ENCODE measurements at regions not wholly inside any gene's neighbourhood (a gene's known extent, or its start where the extent isn't known, plus 50 kb on each side); places are given as distances from the start of the nearest gene placed in this dataset.

GRCh38 chr9:89664896-89665329 lies 60.1 kb downstream of the GADD45G start:
- Histone ChIP-seq H3K9ac (ENCODE audit: extremely low read depth, low read length, poor library complexity, severe bottlenecking) (no peak overlapping the region), H3K36me3 (ENCODE audit: control insufficient read depth, insufficient read depth, low read length) (no peaks in the 10 kb centered on the region), H3K9me3 (ENCODE audit: control insufficient read depth, low read length) (no peaks in the 10 kb centered on the region), H3K4me1 (ENCODE audit: control insufficient read depth, insufficient read depth, low read length) (peaks cover 18% of the 10 kb centered on the region), H3K4me3 (ENCODE audit: low read length) (no peak overlapping the region), H3K27ac (ENCODE audit: low read depth, low read length) (no peak overlapping the region), H3K27me3 (ENCODE audit: control insufficient read depth, insufficient read depth, low read length, poor library complexity, severe bottlenecking) (no peaks in the 10 kb centered on the region)
- Mint-ChIP-seq H3K27ac (peak overlapping the region; percentile 65), H3K27me3 (ENCODE audit: insufficient read depth) (peaks cover 9% of the 10 kb centered on the region), H3K36me3 (ENCODE audit: low read depth) (no peaks in the 10 kb centered on the region), H3K4me1 (peaks cover 41% of the 10 kb centered on the region), H3K9me3 (no peaks in the 10 kb centered on the region), H3K4me3 (no peak overlapping the region)
- DNase-seq: peak; percentile 65
- WGBS, 2 experiments (ENCODE audit: insufficient coverage in 1 of 2, insufficient read length in 1 of 2): 94 to 97% methylated on average over 8 to 13 of the region's 13 CpGs
- no peak for TF ChIP-seq CTCF (conservative IDR thresholded peaks at IDR 0.05)

DNA sequence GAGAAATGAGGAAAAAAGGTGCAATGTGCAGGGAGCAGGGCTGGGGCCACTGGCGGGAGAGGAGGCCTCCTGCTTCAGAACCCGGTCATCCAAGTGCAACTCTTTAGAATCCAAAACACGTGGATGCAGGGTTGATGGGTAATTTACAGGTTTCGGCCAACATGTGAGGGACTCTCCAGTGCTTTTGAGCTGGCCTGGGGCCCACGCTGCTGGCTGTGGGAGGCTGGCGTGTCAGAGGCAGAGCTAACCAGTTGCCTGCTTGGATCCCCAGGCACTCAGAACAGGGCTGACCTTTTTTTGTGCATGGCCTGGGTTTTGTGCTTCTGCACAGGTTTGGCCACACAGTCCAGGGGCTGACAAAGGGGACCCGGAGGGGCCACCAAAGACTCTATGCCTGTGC lies 61.6 kb downstream of the GADD45G start:
- Histone ChIP-seq H3K4me1 (ENCODE audit: control insufficient read depth, insufficient read depth, low read length) (peaks cover 16% of the 10 kb centered on the region), H3K27me3 (ENCODE audit: control insufficient read depth, insufficient read depth, low read length, poor library complexity, severe bottlenecking) (no peaks in the 10 kb centered on the region), H3K27ac (ENCODE audit: low read depth, low read length) (no peak overlapping the region), H3K36me3 (ENCODE audit: control insufficient read depth, insufficient read depth, low read length) (no peaks in the 10 kb centered on the region), H3K4me3 (ENCODE audit: low read length) (no peak overlapping the region), H3K9me3 (ENCODE audit: control insufficient read depth, low read length) (no peaks in the 10 kb centered on the region), H3K9ac (ENCODE audit: extremely low read depth, low read length, poor library complexity, severe bottlenecking) (no peak overlapping the region)
- H3K4me1 Mint-ChIP-seq: peaks cover 37% of the 10 kb centered on the region
- peaks cover 2% of the 10 kb centered on the region for H3K9me3 Mint-ChIP-seq
- no peak overlapping the region for H3K4me3 Mint-ChIP-seq
- no peak overlapping the region for H3K27ac Mint-ChIP-seq
- no peak for TF ChIP-seq CTCF (conservative IDR thresholded peaks at IDR 0.05)
- no peaks in the 10 kb centered on the region for H3K36me3 Mint-ChIP-seq (ENCODE audit: low read depth)
- H3K27me3 Mint-ChIP-seq (ENCODE audit: insufficient read depth): peaks cover 9% of the 10 kb centered on the region
- WGBS, 2 experiments (ENCODE audit: insufficient coverage in 1 of 2, insufficient read length in 1 of 2): 93 to 98% methylated on average over 7 of the region's 7 CpGs
- DNase-seq: peak; percentile 34

DNA sequence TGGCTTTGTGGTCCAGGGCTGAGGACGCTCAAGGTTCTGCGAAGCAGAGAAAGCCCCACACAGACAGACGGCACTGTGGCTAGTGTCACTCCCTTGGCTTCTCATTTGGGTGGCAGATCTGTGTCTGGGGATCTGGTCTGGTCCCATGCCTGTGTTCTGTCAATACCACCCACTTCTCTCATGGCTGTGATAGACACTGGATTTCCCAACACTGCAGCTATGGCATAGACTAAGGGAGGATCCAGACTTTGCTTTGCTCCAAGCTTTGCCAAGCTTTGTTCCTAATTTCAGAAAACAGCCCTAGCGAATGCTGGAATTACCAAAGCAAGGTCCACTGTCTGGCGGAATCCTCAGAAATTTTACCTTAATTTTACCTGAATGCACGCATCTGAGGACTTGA lies 62.1 kb downstream of the GADD45G start:
- H3K9me3 ChIP-seq (ENCODE audit: control insufficient read depth, low read length): no peaks in the 10 kb centered on the region
- TF ChIP-seq CTCF (conservative IDR thresholded peaks at IDR 0.05): no peak
- H3K27me3 Mint-ChIP-seq (ENCODE audit: insufficient read depth): peaks cover 9% of the 10 kb centered on the region
- no peak overlapping the region for H3K4me3 ChIP-seq (ENCODE audit: low read length)
- H3K27ac ChIP-seq (ENCODE audit: low read depth, low read length): no peak overlapping the region
- no peak for DNase-seq
- H3K4me3 Mint-ChIP-seq: no peak overlapping the region
- no peaks in the 10 kb centered on the region for H3K27me3 ChIP-seq (ENCODE audit: control insufficient read depth, insufficient read depth, low read length, poor library complexity, severe bottlenecking)
- peaks cover 33% of the 10 kb centered on the region for H3K4me1 Mint-ChIP-seq
- peaks cover 15% of the 10 kb centered on the region for H3K4me1 ChIP-seq (ENCODE audit: control insufficient read depth, insufficient read depth, low read length)
- H3K9ac ChIP-seq (ENCODE audit: extremely low read depth, low read length, poor library complexity, severe bottlenecking): no peak overlapping the region
- no peaks in the 10 kb centered on the region for H3K36me3 ChIP-seq (ENCODE audit: control insufficient read depth, insufficient read depth, low read length)
- 92 to 100% methylated on average over 1 to 6 of the region's 6 CpGs for WGBS, 2 experiments (ENCODE audit: insufficient coverage in 1 of 2, insufficient read length in 1 of 2)
- no peaks in the 10 kb centered on the region for H3K36me3 Mint-ChIP-seq (ENCODE audit: low read depth)
- H3K27ac Mint-ChIP-seq: no peak overlapping the region
- peaks cover 4% of the 10 kb centered on the region for H3K9me3 Mint-ChIP-seq

Data from endodermal cell (in vitro differentiated cells).